HepG2 (cell line): ENCODE measurements at regions not wholly inside any gene's neighbourhood (a gene's known extent, or its start where the extent isn't known, plus 50 kb on each side); places are given as distances from the start of the nearest gene placed in this dataset.
"Not testable (repeated sequence)": the region's sequence is repeated elsewhere in the genome, so short reads cannot be mapped to it uniquely, and the experiment has no call there.

Source experiments
- ATAC-seq: fragments of 200-7000 bp; cut with Tn5 transposase; 3 replicates; pipeline ENCODE4 v1.9.1; 2020; ENCODE audit warnings: mild to moderate bottlenecking, moderate library complexity
- BruUV-seq: library from RNA; stranded (reverse); fragments of 400-500 nt; replicated peaks from 2 replicates; lab custom pipeline; 2021; lab: Mats Ljungman, UMichigan
- CTCF ChIA-PET: fragments of 300-600 bp; formaldehyde crosslinking; extraction: SDS; loops from one replicate; lab custom pipeline; 2021; ENCODE audit warnings: low total read pairs, inconsistent platforms, low intra/inter-chr PET ratio; lab: Yijun Ruan, JAX
- POLR2A ChIA-PET: fragments of 350-600 bp; sonication (Branson Sonifier 250); formaldehyde crosslinking; loops from one replicate; lab custom pipeline; 2020; ENCODE audit warnings: antibody characterized with exemption, inconsistent platforms; lab: Yijun Ruan, JAX
- DNase-seq: peaks from one replicate; pipeline ENCODE4 v3.0.0-alpha.2; 2015; ENCODE audit warnings: low spot score
- FAIRE-seq: peaks from 3 replicates; lab custom pipeline; 2011; peaks lifted over from hg19 to GRCh38; lab: Jason Lieb, UNC
- H2AFZ ChIP-seq: one replicate; pipeline ENCODE4 v1.6.1; 2011; ENCODE audit warnings: low read length, inconsistent platforms
- H3K27ac ChIP-seq: fragments of 300-600 bp; 3 replicates; pipeline ENCODE4 v1.8.0; 2011; ENCODE audit warnings: mixed run types, mild to moderate bottlenecking, mixed read lengths, low read length, inconsistent platforms; ENCODE audit not compliant: insufficient read depth; ENCODE audit errors: extremely low read length
- H3K27me3 ChIP-seq, 2 experiments: fragments of 200-600 bp in 1 of 2; 2 replicates in 1 of 2; 3 replicates in 1 of 2; pipeline versions ENCODE4 v1.6.0 to v1.8.0; 2011; ENCODE audit warnings: low read length in 2 of 2, mild to moderate bottlenecking in 2 of 2, moderate library complexity in 2 of 2, inconsistent platforms in 1 of 2; ENCODE audit not compliant: insufficient read depth in 2 of 2, control insufficient read depth in 1 of 2
- H3K36me3 ChIP-seq, 2 experiments: fragments of 200-600 bp in 1 of 2; replicated peaks in 1 of 2; 2 replicates in 1 of 2; 3 replicates in 1 of 2; pipeline versions ENCODE4 v1.5.1 to v1.8.0; 2011; ENCODE audit warnings: low read length in 2 of 2, inconsistent platforms in 1 of 2; ENCODE audit not compliant: insufficient read depth in 2 of 2, control insufficient read depth in 1 of 2
- H3K4me1 ChIP-seq: 2 replicates; pipeline ENCODE4 v1.5.1; 2012; ENCODE audit warnings: low read length, inconsistent platforms; ENCODE audit not compliant: insufficient read depth
- H3K4me2 ChIP-seq: 2 replicates; pipeline ENCODE4 v1.6.0; 2011; ENCODE audit warnings: low read depth, low read length, inconsistent platforms
- H3K4me3 ChIP-seq, 3 experiments: fragments of 200-600 bp in 1 of 3; sonication (generic), shearing (Covaris generic) in 1 of 3; replicated peaks in 1 of 3; 2 replicates each; pipeline ENCODE4 v1.5.1; 2011 to 2016; ENCODE audit warnings: low read length in 3 of 3, inconsistent platforms in 2 of 3, low read depth in 2 of 3, mild to moderate bottlenecking in 2 of 3, control low read depth in 1 of 3, mixed read lengths in 1 of 3; ENCODE audit not compliant: insufficient read depth in 1 of 3
- H3K79me2 ChIP-seq: one replicate; pipeline ENCODE4 v1.6.1; 2011; ENCODE audit warnings: low read length, inconsistent platforms; ENCODE audit not compliant: insufficient read depth
- H3K9ac ChIP-seq: 2 replicates; pipeline ENCODE4 v1.6.0; 2011; ENCODE audit warnings: mild to moderate bottlenecking, low read depth, low read length, inconsistent platforms; ENCODE audit not compliant: insufficient read depth
- H3K9me3 ChIP-seq: 2 replicates; pipeline ENCODE4 v1.5.1; 2012; ENCODE audit warnings: mild to moderate bottlenecking, low read length
- H4K20me1 ChIP-seq: 2 replicates; pipeline ENCODE4 v1.6.0; 2011; ENCODE audit warnings: inconsistent platforms, mild to moderate bottlenecking, low read length, moderate library complexity; ENCODE audit not compliant: insufficient read depth
- WGBS: methylation state at CpG from one replicate; pipeline ENCODE4 v1.1.6; 2017; ENCODE audit warnings: low lambda C conversion rate; 5-methylcytosine and 5-hydroxymethylcytosine counted together
- in situ Hi-C: cut with HindIII; loops from 2 replicates; pipeline ENCODE4 v1.10.0; 2017; ENCODE audit warnings: low pct_unique_long_range_greater_than_20kb; ENCODE audit not compliant: extremely low pct_ligation_motif_present
- intact Hi-C: fragments of 100-400 bp; cut with micrococcal nuclease; formaldehyde crosslinking; loops from one replicate; pipeline ENCODE4 v1.10.0; 2022; ENCODE audit not compliant: unreplicated experiment

DNA sequence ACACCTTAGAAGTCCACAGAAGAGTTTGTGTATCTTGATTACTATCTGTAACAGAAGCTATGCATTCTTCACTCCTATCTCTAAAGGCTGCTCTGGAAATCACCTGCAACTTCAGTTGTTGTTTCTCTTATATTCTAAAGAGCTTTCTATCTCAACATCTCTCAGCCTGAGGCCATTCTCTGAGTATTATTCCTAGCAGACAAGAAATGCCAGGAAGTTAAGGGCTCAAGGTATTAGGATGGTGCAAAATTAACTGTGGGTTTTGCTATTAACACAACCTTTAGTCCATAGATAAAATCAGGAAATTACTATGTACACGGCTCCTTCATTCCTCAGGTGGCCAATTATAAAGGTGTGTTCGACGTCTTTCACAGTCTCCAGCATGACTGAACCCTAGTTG lies 257.2 kb upstream of the ZNF337 start:
- POLR2A ChIA-PET, H3K4me3 ChIP-seq, H3K9ac ChIP-seq, H3K27me3 ChIP-seq, H2AFZ ChIP-seq, H3K9me3 ChIP-seq, intact Hi-C loops, H3K27ac ChIP-seq, ATAC-seq, DNase-seq, CTCF ChIA-PET, H3K4me1 ChIP-seq, FAIRE-seq, in situ Hi-C loops, H3K4me2 ChIP-seq, H4K20me1 ChIP-seq, BruUV-seq, H3K79me2 ChIP-seq, H3K36me3 ChIP-seq: not testable (repeated sequence)
- 1% methylated on average over 3 of the region's 3 CpGs for WGBS

GRCh38 chr20:25935230-25935629 lies 238.6 kb upstream of the ZNF337 start:
- H3K4me1 ChIP-seq, H4K20me1 ChIP-seq, CTCF ChIA-PET, H3K36me3 ChIP-seq, H3K79me2 ChIP-seq, DNase-seq, H3K9me3 ChIP-seq, H3K4me2 ChIP-seq, POLR2A ChIA-PET, H2AFZ ChIP-seq, H3K9ac ChIP-seq, H3K27ac ChIP-seq, ATAC-seq, H3K4me3 ChIP-seq, FAIRE-seq, BruUV-seq, in situ Hi-C loops, H3K27me3 ChIP-seq, intact Hi-C loops: not testable (repeated sequence)
- WGBS, result 0% methylated on average over 2 of the region's 2 CpGs

- H3K4me2 ChIP-seq, H2AFZ ChIP-seq, ATAC-seq, H3K4me1 ChIP-seq, intact Hi-C loops, H3K36me3 ChIP-seq, H3K4me3 ChIP-seq, POLR2A ChIA-PET, FAIRE-seq, H3K9ac ChIP-seq, H3K79me2 ChIP-seq, H3K27ac ChIP-seq, DNase-seq, in situ Hi-C loops, H3K27me3 ChIP-seq, BruUV-seq, H4K20me1 ChIP-seq, CTCF ChIA-PET, H3K9me3 ChIP-seq: not testable (repeated sequence)
- 21% methylated on average over 5 of the region's 5 CpGs for WGBS
Observed at GRCh38 chr20:25932806-25933205, 236.2 kb upstream of the ZNF337 start.

GRCh38 chr20:25932170-25932569 lies 235.5 kb upstream of the ZNF337 start:
- ATAC-seq, POLR2A ChIA-PET, H3K9me3 ChIP-seq, FAIRE-seq, H3K27me3 ChIP-seq, DNase-seq, H3K4me2 ChIP-seq, CTCF ChIA-PET, intact Hi-C loops, BruUV-seq, H3K4me3 ChIP-seq, H2AFZ ChIP-seq, H3K27ac ChIP-seq, in situ Hi-C loops, H3K4me1 ChIP-seq, H4K20me1 ChIP-seq, H3K9ac ChIP-seq, H3K79me2 ChIP-seq, H3K36me3 ChIP-seq: not testable (repeated sequence)
- under 1% methylated on average over 2 of the region's 2 CpGs for WGBS
